H1 (cell line): ENCODE measurements at regions not wholly inside any gene's neighbourhood (a gene's known extent, or its start where the extent isn't known, plus 50 kb on each side); places are given as distances from the start of the nearest gene placed in this dataset.

Source experiments
- CTCF ChIA-PET: fragments of 300-600 bp; sonication (Branson Sonifier 250); formaldehyde crosslinking; loops from one replicate; lab custom pipeline; 2021; ENCODE audit not compliant: partially characterized antibody; lab: Charles Lee
- POLR2A ChIA-PET: fragments of 300-600 bp; sonication (Branson Sonifier 250); formaldehyde crosslinking; loops from one replicate; lab custom pipeline; 2021; ENCODE audit warnings: inconsistent platforms; ENCODE audit not compliant: partially characterized antibody; lab: Charles Lee
- DNase-seq, 2 experiments: peaks; one replicate each; pipeline versions ENCODE4 v3.0.0 to v3.0.0-alpha.2; 2010 to 2022; ENCODE audit warnings: low spot score in 2 of 2, low read depth in 1 of 2, mixed read lengths in 1 of 2
- FAIRE-seq: peaks from 2 replicates; lab custom pipeline; 2011; peaks lifted over from hg19 to GRCh38; lab: Jason Lieb, UNC
- H2AFZ ChIP-seq: 2 replicates; pipeline ENCODE4 v1.8.1; 2012; ENCODE audit warnings: low read length, inconsistent platforms
- H2AK5ac ChIP-seq: 2 replicates; pipeline ENCODE4 v1.6.1; 2013; ENCODE audit warnings: low read depth, low read length
- H2BK120ac ChIP-seq: replicated peaks from 2 replicates; pipeline ENCODE3; 2013; ENCODE audit warnings: low read depth, low read length, inconsistent platforms
- H2BK12ac ChIP-seq: 2 replicates; pipeline ENCODE4 v1.6.1; 2013; ENCODE audit warnings: low read depth, low read length
- H2BK15ac ChIP-seq: 2 replicates; pipeline ENCODE4 v1.6.1; 2013; ENCODE audit warnings: low read length
- H2BK20ac ChIP-seq: 2 replicates; pipeline ENCODE4 v1.6.1; 2013; ENCODE audit warnings: low read length
- H2BK5ac ChIP-seq: 2 replicates; pipeline ENCODE4 v1.6.1; 2013; ENCODE audit warnings: low read depth, low read length
- H3K14ac ChIP-seq: 2 replicates; pipeline ENCODE4 v1.6.1; 2013; ENCODE audit warnings: inconsistent platforms; ENCODE audit not compliant: insufficient read length
- H3K18ac ChIP-seq: 2 replicates; pipeline ENCODE4 v1.6.1; 2013; ENCODE audit warnings: low read length; ENCODE audit errors: extremely low read depth
- H3K23ac ChIP-seq: 2 replicates; pipeline ENCODE4 v1.6.1; 2013; ENCODE audit warnings: inconsistent platforms; ENCODE audit not compliant: insufficient read length
- H3K23me2 ChIP-seq: 2 replicates; pipeline ENCODE4 v1.6.1; 2013; ENCODE audit warnings: low read depth, low read length
- H3K27ac ChIP-seq: 2 replicates; pipeline ENCODE4 v1.6.1; 2011; ENCODE audit warnings: low read depth, low read length, inconsistent platforms
- H3K27me3 ChIP-seq, 4 experiments: replicated peaks in 1 of 4; 1 replicate in 1 of 4; 2 replicates in 3 of 4; pipeline versions ENCODE4 v1.6.1 to v1.8.1; 2011 to 2013; ENCODE audit warnings: low read length in 3 of 4, mild to moderate bottlenecking in 3 of 4, inconsistent platforms in 2 of 4, mixed read lengths in 2 of 4, moderate library complexity in 1 of 4; ENCODE audit not compliant: control insufficient read depth in 3 of 4, insufficient read depth in 3 of 4; ENCODE audit errors: extremely low read depth in 1 of 4
- H3K36me3 ChIP-seq, 4 experiments: 2 replicates each; pipeline versions ENCODE4 v1.6.1 to v1.8.1; 2011 to 2013; ENCODE audit warnings: mild to moderate bottlenecking in 4 of 4, low read length in 3 of 4, moderate library complexity in 2 of 4, control low read depth in 1 of 4, inconsistent platforms in 1 of 4; ENCODE audit not compliant: insufficient read depth in 4 of 4, control insufficient read depth in 2 of 4
- H3K4ac ChIP-seq: replicated peaks from 2 replicates; pipeline ENCODE3; 2013; ENCODE audit warnings: low read length, low read depth, mixed read lengths, inconsistent platforms; ENCODE audit not compliant: insufficient read length
- H3K4me1 ChIP-seq, 4 experiments: replicated peaks in 1 of 4; 1 replicate in 1 of 4; 2 replicates in 3 of 4; pipeline versions ENCODE4 v1.6.1 to v1.8.1; 2011 to 2013; ENCODE audit warnings: low read length in 3 of 4, inconsistent platforms in 2 of 4, mixed read lengths in 1 of 4; ENCODE audit not compliant: insufficient read depth in 4 of 4, control insufficient read depth in 3 of 4
- H3K4me2 ChIP-seq, 2 experiments: 2 replicates each; pipeline versions ENCODE4 v1.6.1 to v1.8.1; 2011 to 2013; ENCODE audit warnings: low read depth in 2 of 2, low read length in 2 of 2, control low read depth in 1 of 2, inconsistent platforms in 1 of 2, mild to moderate bottlenecking in 1 of 2; ENCODE audit not compliant: insufficient read depth in 1 of 2
- H3K4me3 ChIP-seq, 4 experiments: fragments of 200-600, 300-600 bp in 1 of 4; sonication (generic), shearing (Covaris generic), sonication (Bioruptor Twin) in 1 of 4; 2 replicates each; pipeline versions ENCODE4 v1.5.1 to v1.8.1; 2011 to 2016; ENCODE audit warnings: low read length in 4 of 4, low read depth in 3 of 4, control low read depth in 2 of 4, inconsistent platforms in 2 of 4, mild to moderate bottlenecking in 2 of 4, mixed read lengths in 1 of 4, moderate library complexity in 1 of 4; ENCODE audit not compliant: insufficient read depth in 2 of 4; ENCODE audit errors: extremely low read depth in 1 of 4
- H3K56ac ChIP-seq: replicated peaks from 2 replicates; pipeline ENCODE3; 2013; ENCODE audit warnings: low read depth, mild to moderate bottlenecking, mixed read lengths, low read length, inconsistent platforms; ENCODE audit not compliant: insufficient read length
- H3K79me1 ChIP-seq: 2 replicates; pipeline ENCODE4 v1.6.1; 2013; ENCODE audit warnings: low read depth, low read length, control low read depth
- H3K79me2 ChIP-seq, 2 experiments: 2 replicates each; pipeline versions ENCODE4 v1.6.1 to v1.8.1; 2012 to 2013; ENCODE audit warnings: low read length in 2 of 2, mild to moderate bottlenecking in 2 of 2, inconsistent platforms in 1 of 2; ENCODE audit not compliant: insufficient read depth in 2 of 2, control insufficient read depth in 1 of 2
- H3K9ac ChIP-seq, 4 experiments: replicated peaks in 1 of 4; 1 replicate in 1 of 4; 2 replicates in 3 of 4; pipeline versions ENCODE4 v1.6.1 to v1.8.1; 2011 to 2013; ENCODE audit warnings: low read depth in 3 of 4, low read length in 3 of 4, control low read depth in 2 of 4, mild to moderate bottlenecking in 2 of 4, moderate library complexity in 2 of 4, inconsistent platforms in 1 of 4; ENCODE audit errors: extremely low read depth in 1 of 4
- H3K9me3 ChIP-seq, 2 experiments: 2 replicates each; pipeline versions ENCODE4 v1.6.1 to v1.8.1; 2012 to 2013; ENCODE audit warnings: mild to moderate bottlenecking in 2 of 2, moderate library complexity in 2 of 2, control low read depth in 1 of 2, inconsistent platforms in 1 of 2, low read depth in 1 of 2, low read length in 1 of 2, mixed read lengths in 1 of 2; ENCODE audit not compliant: insufficient read depth in 2 of 2
- H4K20me1 ChIP-seq, 2 experiments: replicated peaks in 1 of 2; 2 replicates each; pipeline versions ENCODE3 to v1.8.1; 2011 to 2013; ENCODE audit warnings: inconsistent platforms in 2 of 2, low read length in 2 of 2, mild to moderate bottlenecking in 1 of 2; ENCODE audit not compliant: insufficient read depth in 2 of 2, control insufficient read depth in 1 of 2
- H4K5ac ChIP-seq: 2 replicates; pipeline ENCODE4 v1.6.1; 2013; ENCODE audit warnings: low read length, low read depth, mixed read lengths, inconsistent platforms; ENCODE audit not compliant: insufficient read length
- H4K8ac ChIP-seq: 2 replicates; pipeline ENCODE4 v1.8.0; 2013; ENCODE audit warnings: mild to moderate bottlenecking, moderate library complexity, low read length, inconsistent platforms; ENCODE audit not compliant: insufficient read depth; ENCODE audit errors: extremely low read depth
- H4K91ac ChIP-seq: replicated peaks from 2 replicates; pipeline ENCODE3; 2013; ENCODE audit warnings: low read length, mixed read lengths, inconsistent platforms; ENCODE audit not compliant: insufficient read length
- JUND ChIP-seq: IDR thresholded peaks from 2 replicates; pipeline ENCODE4 v1.6.1; 2011; ENCODE audit warnings: mild to moderate bottlenecking, improper control_type of control experiment, low read length
- RFX5 ChIP-seq: IDR thresholded peaks from 2 replicates; pipeline ENCODE4 v1.6.1; 2011; ENCODE audit warnings: low read depth, low read length, improper control_type of control experiment, borderline replicate concordance
- SIX5 ChIP-seq: IDR thresholded peaks from 2 replicates; pipeline ENCODE4 v1.6.1; 2011; ENCODE audit warnings: mild to moderate bottlenecking, low read depth, low read length
- WGBS, 2 experiments: shearing (Covaris generic) in 1 of 2; methylation state at CpG; one replicate each; pipeline versions ENCODE4 v1.1.6 to v1.1.7; 2013 to 2015; ENCODE audit warnings: low lambda C conversion rate in 2 of 2, mixed read lengths in 2 of 2, inconsistent platforms in 1 of 2, low coverage in 1 of 2, missing lambda C conversion rate in 1 of 2; ENCODE audit not compliant: insufficient replicate concordance in 2 of 2, insufficient coverage in 1 of 2, insufficient read length in 1 of 2; ENCODE audit errors: extremely low coverage in 1 of 2, missing lambda C conversion rate in 1 of 2; 5-methylcytosine and 5-hydroxymethylcytosine counted together

DNA sequence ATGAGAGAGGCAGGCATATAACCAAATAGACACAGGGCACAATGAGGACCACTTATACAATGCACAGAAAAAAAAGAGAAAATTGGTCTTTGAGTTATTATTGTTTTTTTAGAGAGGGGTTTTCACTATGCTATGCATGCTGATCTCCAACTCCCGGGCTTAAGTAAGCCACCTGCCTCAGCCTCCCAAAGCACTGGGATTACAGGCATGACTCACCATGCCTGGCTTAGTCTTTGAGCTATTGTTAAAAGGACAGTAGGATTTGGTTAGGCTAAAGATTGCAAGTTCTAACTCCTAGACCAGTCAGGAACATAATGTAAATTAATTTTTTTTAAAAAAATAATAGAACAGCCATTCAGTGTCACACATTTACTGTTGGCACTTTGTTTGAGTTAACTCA is 340.1 kb downstream of the GPAT3 start:
- POLR2A ChIA-PET: no interaction called here

More for the DNA sequence above, 340.1 kb downstream of the GPAT3 start:
- FAIRE-seq (no peak), DNase-seq (no peak)
- no peaks in the 10 kb centered on the region for H3K36me3 ChIP-seq
- H3K56ac ChIP-seq: no peak overlapping the region
- CTCF ChIA-PET: no interaction called here
- H3K4ac ChIP-seq: no peak overlapping the region
- H2AK5ac ChIP-seq: no peak overlapping the region; the same call in 1 of the 2 replicates
- WGBS, 2 experiments: 84% methylated on average over 1 of the region's 1 CpG; no CpG with 5 or more reads in 1 of the 2 experiments
- no peaks in the 10 kb centered on the region for H3K9me3 ChIP-seq
- H3K4me3 ChIP-seq: no peak overlapping the region
- no peak overlapping the region for H2BK15ac ChIP-seq
- H2BK5ac ChIP-seq: no peak overlapping the region; the same call in 1 of the 2 replicates
- H3K27me3 ChIP-seq: no peaks in the 10 kb centered on the region
- H3K23me2 ChIP-seq: no peaks in the 10 kb centered on the region
- no peaks in the 10 kb centered on the region for H3K79me2 ChIP-seq
- no peak overlapping the region for H3K27ac ChIP-seq
- H4K8ac ChIP-seq: no peak overlapping the region
- no peak overlapping the region for H2BK120ac ChIP-seq
- no peak overlapping the region for H4K5ac ChIP-seq
- H4K20me1 ChIP-seq: no peaks in the 10 kb centered on the region
- H3K18ac ChIP-seq: no peak overlapping the region
- H3K79me1 ChIP-seq: no peaks in the 10 kb centered on the region
- no peak overlapping the region for H2BK20ac ChIP-seq
- H2BK12ac ChIP-seq: no peak overlapping the region
- H4K91ac ChIP-seq: no peak overlapping the region
- no peak overlapping the region for H3K23ac ChIP-seq
- no peak for TF ChIP-seq RFX5
- peak; percentile 42; the same call in 1 of the 2 replicates for TF ChIP-seq JUND
- no peak for TF ChIP-seq SIX5
- H3K4me2 ChIP-seq: no peak overlapping the region
- H3K9ac ChIP-seq: no peak overlapping the region
- no peaks in the 10 kb centered on the region for H3K4me1 ChIP-seq
- no peak overlapping the region for H2AFZ ChIP-seq
- H3K14ac ChIP-seq: no peak overlapping the region
